GM12878 (cell line): ENCODE measurements at regions not wholly inside any gene's neighbourhood (a gene's known extent, or its start where the extent isn't known, plus 50 kb on each side); places are given as distances from the start of the nearest gene placed in this dataset.

Experiments used
- ATAC-seq: fragments of 200-7000 bp; cut with Tn5 transposase; 3 replicates; pipeline ENCODE4 v1.9.1; 2020; ENCODE audit warnings: mild to moderate bottlenecking, moderate library complexity
- BruUV-seq: library from RNA; stranded (reverse); fragments of 400-500 nt; replicated peaks from 2 replicates; lab custom pipeline; 2021; lab: Mats Ljungman, UMichigan
- CTCF ChIA-PET: fragments of 300-600 bp; sonication (Branson Sonifier 250); formaldehyde crosslinking; extraction: SDS; loops from one replicate; lab custom pipeline; 2021; ENCODE audit warnings: inconsistent platforms; lab: Yijun Ruan, JAX
- POLR2A ChIA-PET: fragments of 350-600 bp; formaldehyde crosslinking; extraction: SDS; loops from one replicate; lab custom pipeline; 2021; ENCODE audit warnings: inconsistent platforms; lab: Charles Lee
- RAD21 ChIA-PET: fragments of 300-600 bp; sonication (Branson Sonifier 250); formaldehyde crosslinking; loops from one replicate; lab custom pipeline; 2023; ENCODE audit warnings: antibody characterized with exemption; ENCODE audit not compliant: unreplicated experiment; lab: Charles Lee
- SMC1A ChIA-PET: fragments of 300-600 bp; sonication (Branson Sonifier 250); formaldehyde crosslinking; loops from one replicate; lab custom pipeline; 2023; ENCODE audit not compliant: unreplicated experiment, uncharacterized antibody; lab: Charles Lee
- DNase-seq: peaks from one replicate; pipeline ENCODE4 v3.0.0-alpha.2; 2011; ENCODE audit warnings: low read depth, low spot score
- FAIRE-seq: peaks from 3 replicates; lab custom pipeline; 2011; peaks lifted over from hg19 to GRCh38; lab: Jason Lieb, UNC
- H2AFZ ChIP-seq: 2 replicates; pipeline ENCODE4 v1.6.0; 2011; ENCODE audit warnings: low read depth, low read length, control low read depth; ENCODE audit not compliant: control insufficient read depth
- H3K27ac ChIP-seq: 2 replicates; pipeline ENCODE4 v1.5.1; 2011; ENCODE audit warnings: control low read depth; ENCODE audit not compliant: control insufficient read depth, insufficient read depth
- H3K27me3 ChIP-seq, 2 experiments: replicated peaks in 1 of 2; 2 replicates each; pipeline versions ENCODE4 v1.6.0 to v1.6.1; 2011; ENCODE audit warnings: low read length in 1 of 2; ENCODE audit not compliant: control insufficient read depth in 2 of 2, insufficient read depth in 2 of 2
- H3K36me3 ChIP-seq, 2 experiments: 2 replicates each; pipeline ENCODE4 v1.5.1; 2011; ENCODE audit warnings: low read length in 1 of 2; ENCODE audit not compliant: control insufficient read depth in 2 of 2, insufficient read depth in 2 of 2
- H3K4me1 ChIP-seq: 2 replicates; pipeline ENCODE4 v1.6.1; 2011; ENCODE audit warnings: mild to moderate bottlenecking, low read length, moderate library complexity, mixed read lengths; ENCODE audit not compliant: control insufficient read depth, insufficient read depth
- H3K4me2 ChIP-seq: 2 replicates; pipeline ENCODE4 v1.6.0; 2011; ENCODE audit warnings: control low read depth; ENCODE audit not compliant: control insufficient read depth, insufficient read depth
- H3K4me3 ChIP-seq: fragments of 200-600 bp; sonication (generic); 2 replicates; pipeline ENCODE4 v1.5.1; 2016
- H3K79me2 ChIP-seq: 2 replicates; pipeline ENCODE4 v1.6.0; 2011; ENCODE audit warnings: low read length; ENCODE audit not compliant: control insufficient read depth, insufficient read depth
- H3K9ac ChIP-seq: 2 replicates; pipeline ENCODE4 v1.8.0; 2011; ENCODE audit warnings: low read length, control low read depth, mixed read lengths; ENCODE audit not compliant: control insufficient read depth, insufficient read depth
- H3K9me3 ChIP-seq: replicated peaks from 3 replicates; pipeline ENCODE4 v1.5.1; 2011; ENCODE audit warnings: mild to moderate bottlenecking, low read length; ENCODE audit not compliant: control insufficient read depth, insufficient read depth
- H4K20me1 ChIP-seq: 2 replicates; pipeline ENCODE4 v1.6.0; 2011; ENCODE audit not compliant: control insufficient read depth, insufficient read depth
- ATF7 ChIP-seq: fragments of 450-650 bp; IDR thresholded peaks from 2 replicates; pipeline ENCODE4 v1.6.1; 2016; ENCODE audit warnings: low read depth, mild to moderate bottlenecking
- BRCA1 ChIP-seq: IDR thresholded peaks from 2 replicates; pipeline ENCODE4 v1.6.1; 2011; ENCODE audit warnings: low read depth, low read length, improper control_type of control experiment
- CEBPZ ChIP-seq: fragments of 150-350 bp; IDR thresholded peaks from 2 replicates; pipeline ENCODE4 v1.6.1; 2016; ENCODE audit warnings: low read depth, low read length
- ESRRA ChIP-seq: IDR thresholded peaks from 2 replicates; pipeline ENCODE4 v1.6.1; 2012; ENCODE audit warnings: mild to moderate bottlenecking, low read length, improper control_type of control experiment
- IRF4 ChIP-seq: IDR thresholded peaks from 2 replicates; pipeline ENCODE4 v1.6.1; 2011; ENCODE audit warnings: low read depth, low read length
- KLF5 ChIP-seq: fragments of 450-650 bp; IDR thresholded peaks from 2 replicates; pipeline ENCODE4 v1.6.1; 2014; ENCODE audit warnings: mild to moderate bottlenecking; ENCODE audit not compliant: partially characterized antibody
- MTA2 ChIP-seq: fragments of 450-650 bp; IDR thresholded peaks from 2 replicates; pipeline ENCODE4 v1.6.1; 2016; ENCODE audit warnings: low read depth, mild to moderate bottlenecking, moderate library complexity
- MXI1 ChIP-seq: fragments of 150-350 bp; IDR thresholded peaks from 2 replicates; pipeline ENCODE4 v1.6.1; 2011; ENCODE audit warnings: low read depth, mild to moderate bottlenecking, inconsistent platforms, low read length, improper control_type of control experiment
- NBN ChIP-seq: fragments of 450-650 bp; IDR thresholded peaks from 2 replicates; pipeline ENCODE4 v1.6.1; 2016
- PBX3 ChIP-seq: IDR thresholded peaks from 2 replicates; pipeline ENCODE4 v1.6.1; 2011; ENCODE audit warnings: mild to moderate bottlenecking, low read depth, low read length, moderate library complexity; ENCODE audit not compliant: insufficient replicate concordance
- RAD21 ChIP-seq: IDR thresholded peaks from 2 replicates; pipeline ENCODE4 v1.6.1; 2011; ENCODE audit warnings: mild to moderate bottlenecking, low read depth, low read length, moderate library complexity; ENCODE audit not compliant: insufficient read depth
- RB1 ChIP-seq: fragments of 450-650 bp; formaldehyde crosslinking; IDR thresholded peaks from 2 replicates; pipeline ENCODE4 v1.6.1; 2017; ENCODE audit warnings: mild to moderate bottlenecking, borderline replicate concordance
- RELB ChIP-seq: fragments of 450-650 bp; IDR thresholded peaks from 2 replicates; pipeline ENCODE4 v1.6.1; 2017; ENCODE audit warnings: low read depth, mild to moderate bottlenecking, moderate library complexity
- SIN3A ChIP-seq: IDR thresholded peaks from 2 replicates; pipeline ENCODE4 v1.6.1; 2012; ENCODE audit warnings: low read depth, low read length, improper control_type of control experiment
- SREBF2 ChIP-seq: IDR thresholded peaks from 2 replicates; pipeline ENCODE4 v1.6.1; 2012; ENCODE audit warnings: mild to moderate bottlenecking, low read length
- SRF ChIP-seq, 2 experiments: IDR thresholded peaks; 2 replicates each; pipeline ENCODE4 v1.6.1; 2011; ENCODE audit warnings: low read depth in 2 of 2, low read length in 2 of 2, mild to moderate bottlenecking in 1 of 2, moderate library complexity in 1 of 2
- TCF7 ChIP-seq: IDR thresholded peaks from 2 replicates; pipeline ENCODE4 v1.6.1; 2014; ENCODE audit warnings: antibody characterized with exemption, borderline replicate concordance
- YBX1 ChIP-seq: fragments of 450-650 bp; IDR thresholded peaks from 2 replicates; pipeline ENCODE4 v1.6.1; 2016; ENCODE audit warnings: antibody characterized with exemption
- WGBS: methylation state at CpG from one replicate; pipeline ENCODE4 v1.1.6; 2016; ENCODE audit warnings: low lambda C conversion rate; ENCODE audit not compliant: insufficient replicate concordance, insufficient coverage; ENCODE audit errors: missing lambda C conversion rate; 5-methylcytosine and 5-hydroxymethylcytosine counted together
- in situ Hi-C: fragments of 300-500 bp; cut with MboI; formaldehyde crosslinking; loops from 9 replicates; pipeline ENCODE4 v1.14.3; 2018; ENCODE audit warnings: mixed read lengths
- intact Hi-C: fragments of 100-400 bp; cut with micrococcal nuclease; formaldehyde crosslinking; loops from one replicate; pipeline ENCODE4 v1.14.2; 2022; ENCODE audit not compliant: unreplicated experiment

DNA sequence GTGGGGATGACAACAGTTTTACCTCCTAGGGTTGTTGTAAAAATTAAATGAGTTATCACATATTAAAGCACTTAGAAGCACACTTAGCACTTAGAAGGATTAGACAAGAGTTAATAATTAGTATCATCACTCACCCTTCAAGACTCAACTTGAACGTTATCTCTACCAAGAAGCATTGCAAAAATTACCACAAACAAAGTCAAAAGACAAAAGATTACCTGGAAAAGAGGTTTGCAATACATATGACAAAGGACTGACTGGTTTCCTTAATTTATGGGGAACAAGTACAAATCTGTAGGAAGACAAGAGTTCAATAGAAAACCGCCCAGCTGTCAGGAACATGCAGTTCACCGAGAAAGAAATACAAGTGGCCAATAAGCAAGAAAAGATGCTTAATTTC lies 93.3 kb upstream of the ATP1A1 start (continued):
- TF ChIP-seq RELB (no peak), SIN3A (no peak), BRCA1 (no peak)

DNA sequence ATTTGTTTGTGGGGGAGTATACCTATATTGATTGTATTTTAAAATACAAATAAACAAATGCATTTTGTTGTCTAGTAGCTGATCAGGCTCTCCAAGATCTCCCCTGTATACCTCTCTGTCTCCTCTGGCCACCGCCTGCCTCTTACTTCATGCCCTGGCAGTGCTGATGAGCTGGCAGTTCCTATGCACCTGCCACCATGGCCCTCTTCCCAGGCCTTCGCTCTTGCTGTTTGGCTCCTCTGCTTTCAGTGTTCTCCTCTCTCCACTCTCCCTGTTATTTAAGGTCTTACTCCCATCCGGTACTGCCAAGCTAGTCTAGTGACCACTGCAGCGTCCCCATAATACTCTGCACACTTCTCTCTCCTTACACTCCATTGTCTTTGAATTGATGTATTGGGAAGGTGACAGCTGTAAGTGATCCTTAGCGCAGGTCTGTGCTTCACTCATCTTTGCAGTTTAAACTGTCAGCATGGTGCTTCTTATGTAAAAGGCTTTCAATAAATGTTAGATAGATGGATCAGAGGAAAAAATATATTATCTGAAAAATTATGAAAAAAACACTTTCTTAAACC lies 88.1 kb upstream of the ATP1A1 start:
- Histone ChIP-seq H2AFZ (no peak overlapping the region), H3K27ac (no peak overlapping the region), H3K27me3 (no peaks in the 10 kb centered on the region), H3K4me1 (peaks cover 15% of the 10 kb centered on the region), H3K9ac (no peak overlapping the region), H3K4me3 (no peak overlapping the region), H3K36me3 (no peaks in the 10 kb centered on the region), H4K20me1 (no peaks in the 10 kb centered on the region), H3K4me2 (no peak overlapping the region), H3K9me3 (no peaks in the 10 kb centered on the region), H3K79me2 (no peaks in the 10 kb centered on the region)
- DNase-seq (no peak), FAIRE-seq (no peak), ATAC-seq (no peak)
- ChIA-PET POLR2A (interaction anchor here (0.5 kb wide), 1 partner anchor 42 kb away, joined by 3 read pairs; no protein-coding TSS in a partner anchor), CTCF (no interaction called here), RAD21 (no interaction called here), SMC1A (no interaction called here)
- WGBS: 56% methylated on average over 5 of the region's 5 CpGs
- no TSS peak for BruUV-seq
- intact Hi-C loops (no loop called here), in situ Hi-C loops (no loop called here)
- TF ChIP-seq PBX3 (no peak), SRF (IDR thresholded peaks at IDR 0.05; ENCODE audit: low read depth in 2 of 2, low read length in 2 of 2) (no peak), CEBPZ (no peak), KLF5 (no peak), NBN (no peak), IRF4 (no peak), SREBF2 (no peak), MTA2 (no peak), RAD21 (no peak), YBX1 (no peak), BRCA1 (no peak), MXI1 (no peak), ATF7 (no peak), TCF7 (no peak), ESRRA (no peak), RB1 (no peak)
